GM19467 (cell line): ENCODE measurements at regions not wholly inside any gene's neighbourhood (a gene's known extent, or its start where the extent isn't known, plus 50 kb on each side); places are given as distances from the start of the nearest gene placed in this dataset.
"Not testable (repeated sequence)": the region's sequence is repeated elsewhere in the genome, so short reads cannot be mapped to it uniquely, and the experiment has no call there.

ENCODE experiments used
- ATAC-seq: cut with Tn5 transposase; IDR thresholded peaks from one replicate; pipeline ENCODE4 v1.9.1; 2021; ENCODE audit warnings: mild to moderate bottlenecking, moderate library complexity; ENCODE audit not compliant: unreplicated experiment

DNA sequence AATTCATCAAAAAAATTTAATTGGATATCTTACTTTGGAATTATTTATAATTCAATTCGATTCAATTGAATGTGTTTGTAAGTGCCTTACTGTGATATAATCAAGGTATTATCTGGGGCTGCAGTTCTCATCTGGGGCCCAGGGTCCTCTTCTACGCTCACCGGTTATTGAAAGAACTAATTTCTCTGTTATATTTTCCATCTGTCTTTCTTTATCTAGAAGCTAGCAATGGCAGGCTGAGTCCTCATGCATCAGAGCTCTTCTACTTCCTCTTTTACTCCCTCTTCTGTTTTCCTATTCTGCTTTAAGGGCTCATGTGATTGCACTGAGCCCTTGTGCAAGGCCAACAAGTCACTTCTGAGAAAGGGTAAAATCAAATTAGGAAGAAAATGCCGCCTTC is 315.6 kb downstream of the RAD51AP2 start:
- ATAC-seq, result peak; percentile 93

DNA sequence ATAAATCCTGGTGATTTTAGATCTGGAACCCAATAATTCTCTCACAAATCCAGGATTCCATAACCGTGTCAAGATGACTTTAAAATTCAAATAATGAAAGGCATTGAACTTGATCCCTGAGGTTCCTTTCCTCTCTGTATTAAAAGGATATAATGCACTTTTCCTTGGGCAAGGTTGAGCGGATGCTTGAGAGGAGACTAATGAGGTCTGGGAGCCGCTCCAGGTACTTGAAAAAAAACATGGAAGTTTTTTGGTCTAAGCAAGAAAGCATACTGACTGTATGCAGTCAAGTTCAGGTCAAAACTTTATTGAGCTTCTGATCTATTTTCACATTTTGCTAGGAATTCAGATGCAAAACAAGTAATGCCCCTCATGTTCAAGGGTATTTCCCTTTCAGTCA is 318.5 kb downstream of the RAD51AP2 start:
- ATAC-seq, result no peak

- ATAC-seq, result no peak
Observed at GRCh38 chr2:17196380-17196779, 321.9 kb downstream of the RAD51AP2 start.

DNA sequence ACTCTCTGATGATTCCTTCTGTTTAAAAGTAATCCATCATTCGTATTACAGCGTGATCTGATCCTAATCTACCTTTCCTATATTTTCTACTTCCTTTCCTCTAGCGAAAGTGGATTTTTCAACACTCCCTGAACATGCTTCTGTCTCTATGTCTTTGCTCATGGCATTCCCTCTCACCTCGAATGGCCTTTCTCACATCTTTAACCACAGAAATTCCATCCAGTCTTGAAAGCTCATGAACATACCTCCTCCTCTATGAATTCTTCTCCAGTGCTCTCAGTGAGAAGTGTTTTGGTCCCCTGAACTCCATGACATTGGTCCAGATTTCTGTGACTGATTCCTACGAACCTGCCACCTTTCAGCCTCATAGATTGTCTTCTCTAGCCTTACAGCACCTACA is 323.2 kb downstream of the RAD51AP2 start:
- no peak for ATAC-seq

- no peak for ATAC-seq
Observed at GRCh38 chr2:17194083-17194482, 324.2 kb downstream of the RAD51AP2 start.

DNA sequence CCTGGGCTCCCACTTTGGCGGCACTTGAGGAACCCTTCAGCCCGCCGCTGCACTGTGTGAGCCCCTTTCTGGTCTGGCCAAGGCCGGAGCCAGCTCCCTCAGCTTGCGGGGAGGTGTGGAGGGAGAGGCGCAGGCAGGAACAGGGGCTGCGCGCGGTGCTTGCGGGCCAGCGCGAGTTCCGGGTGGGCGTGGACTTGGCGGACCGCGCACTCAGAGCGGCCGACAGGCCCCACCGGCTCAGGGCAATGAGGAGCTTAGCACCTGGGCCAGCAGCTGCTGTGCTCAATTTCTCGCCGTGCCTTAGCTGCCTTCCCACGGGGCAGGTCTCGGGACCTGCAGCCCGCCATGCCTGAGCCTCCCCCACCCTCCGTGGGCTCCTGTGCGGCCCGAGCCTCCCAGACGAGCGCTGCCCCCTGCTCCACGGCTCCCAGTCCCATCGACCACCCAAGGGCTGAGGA is 324.8 kb downstream of the RAD51AP2 start:
- ATAC-seq, result not testable (repeated sequence)

GRCh38 chr2:17191223-17191622 is 327.0 kb downstream of the RAD51AP2 start:
- peak; percentile 80 for ATAC-seq

- ATAC-seq, result no peak
Observed at GRCh38 chr2:17190527-17190926, 327.7 kb downstream of the RAD51AP2 start.

GRCh38 chr2:17188721-17189120 is 329.5 kb downstream of the RAD51AP2 start:
- no peak for ATAC-seq

DNA sequence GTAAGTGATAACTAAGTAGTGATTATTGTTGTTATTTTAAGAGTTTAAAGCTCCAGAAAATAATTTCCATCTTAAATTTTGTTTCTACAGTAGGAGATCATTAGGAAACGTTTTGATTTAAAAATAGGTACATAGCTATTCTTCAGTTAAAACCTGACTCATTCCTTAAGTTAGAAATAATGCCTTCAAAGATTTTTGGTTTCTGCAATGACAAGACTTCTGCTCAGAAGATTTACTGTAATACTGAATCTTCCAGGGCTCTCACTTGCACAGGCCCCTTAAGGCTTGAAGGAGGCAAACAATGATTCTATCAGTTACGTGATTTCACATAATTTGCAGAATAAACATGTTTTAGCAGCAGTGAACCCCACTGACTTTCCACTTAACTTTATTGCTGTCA is 333.7 kb downstream of the RAD51AP2 start:
- no peak for ATAC-seq

DNA sequence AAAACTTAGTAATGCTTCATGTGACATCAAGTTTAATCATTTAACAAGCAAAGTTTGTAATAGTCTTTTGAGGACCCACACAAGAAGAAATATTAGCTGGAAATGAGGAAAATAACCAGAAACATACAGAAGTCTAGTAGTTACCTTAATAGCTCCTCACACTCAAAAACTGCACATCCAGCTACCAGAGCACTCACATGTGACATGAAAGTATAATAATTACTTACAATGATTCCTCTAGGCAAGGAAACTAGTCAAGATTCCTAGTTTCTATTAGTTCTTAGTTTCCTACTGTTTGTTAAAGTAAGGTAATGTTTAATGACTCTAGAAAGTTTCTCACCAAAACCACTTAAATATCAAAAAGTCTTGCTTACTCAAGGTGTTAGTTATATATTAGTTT is 335.8 kb downstream of the RAD51AP2 start:
- ATAC-seq, result peak; percentile 44

GRCh38 chr2:17181051-17181752 is 337.0 kb downstream of the RAD51AP2 start:
- ATAC-seq, result no peak

GRCh38 chr2:17179145-17179808 is 339.0 kb downstream of the RAD51AP2 start:
- no peak for ATAC-seq

- ATAC-seq, result no peak
Observed at GRCh38 chr2:17177088-17177487, 341.2 kb downstream of the RAD51AP2 start.

GRCh38 chr2:17171446-17172049 is 346.7 kb downstream of the RAD51AP2 start:
- ATAC-seq, result peak; percentile 85

GRCh38 chr2:17166506-17166905 is 351.7 kb downstream of the RAD51AP2 start:
- no peak for ATAC-seq

- ATAC-seq, result no peak
Observed at GRCh38 chr2:17164550-17164949, 353.7 kb downstream of the RAD51AP2 start.

DNA sequence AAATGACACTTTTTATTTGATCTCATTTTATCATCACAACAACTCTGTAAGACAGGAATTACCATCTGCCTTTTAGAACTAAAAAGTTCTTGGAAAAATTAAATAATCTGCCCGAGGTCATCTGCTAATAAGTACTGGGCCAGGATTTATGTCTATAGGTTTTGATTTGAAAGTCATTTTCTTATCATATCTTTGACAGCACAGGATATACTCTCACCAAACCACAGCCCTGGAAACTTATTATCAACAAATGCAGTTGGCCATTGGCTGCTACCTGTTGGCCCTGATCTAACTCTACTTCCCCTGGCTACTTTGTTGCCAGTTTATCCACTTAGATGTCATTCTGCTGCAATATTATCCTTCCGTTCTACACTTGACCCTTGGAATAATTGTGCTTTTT is 354.6 kb downstream of the RAD51AP2 start:
- no peak for ATAC-seq

DNA sequence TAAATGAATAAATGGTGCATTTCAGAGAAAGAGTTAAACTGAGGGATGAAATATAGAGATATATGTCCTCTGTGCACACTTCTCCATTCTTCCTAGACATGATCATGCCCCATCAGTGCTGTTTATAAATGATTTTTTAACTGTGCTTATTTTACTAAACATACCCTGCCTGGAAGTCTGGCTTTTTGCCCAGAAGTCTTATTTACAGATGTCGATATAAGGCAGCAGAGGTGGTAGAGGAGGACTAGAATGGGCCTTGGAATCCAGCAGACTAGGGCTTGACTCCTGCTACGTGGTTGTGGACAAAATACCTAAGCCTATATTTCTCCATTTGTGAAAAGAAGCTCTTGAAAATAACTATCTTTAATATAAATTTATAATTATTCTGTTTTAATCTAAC is 355.5 kb downstream of the RAD51AP2 start:
- no peak for ATAC-seq

DNA sequence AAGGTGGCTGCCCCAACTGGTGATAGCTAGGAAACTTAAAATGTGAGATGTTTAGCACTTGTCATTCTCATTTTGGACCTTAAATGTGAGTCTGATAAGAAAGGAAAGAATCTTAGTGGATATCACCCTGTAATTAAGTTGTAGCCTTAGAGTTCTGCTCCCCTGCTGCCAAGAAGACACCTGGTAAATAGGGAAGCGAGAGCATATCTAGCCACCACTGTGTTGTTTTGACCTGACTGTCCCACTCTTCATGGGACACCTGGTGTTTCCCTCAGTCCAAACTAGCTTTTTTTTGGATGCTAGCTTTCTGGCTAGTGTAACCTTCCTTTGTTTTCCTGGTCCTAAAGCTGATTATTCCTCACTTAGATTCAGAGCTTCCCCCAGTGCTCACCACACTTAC is 357.6 kb downstream of the RAD51AP2 start:
- ATAC-seq, result peak; percentile 91

DNA sequence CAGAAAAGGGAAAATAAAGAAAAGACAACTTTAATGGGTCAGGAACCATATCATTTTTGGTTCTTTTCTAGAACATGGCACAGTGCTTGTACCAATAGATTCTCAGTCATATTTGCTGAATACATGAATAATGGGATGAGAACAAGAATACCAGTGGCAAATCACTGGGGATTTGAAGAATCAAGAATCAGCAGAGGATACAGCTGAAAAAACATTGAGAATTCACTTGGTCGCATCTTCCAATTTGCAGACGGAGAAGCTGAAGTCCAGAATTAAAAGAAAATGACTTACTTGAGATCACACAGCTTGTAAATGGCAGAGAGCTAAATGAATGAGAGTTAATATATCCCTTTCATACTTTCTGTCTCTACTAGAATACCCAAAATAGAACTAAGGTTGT is 362.2 kb downstream of the RAD51AP2 start:
- ATAC-seq, result no peak

- no peak for ATAC-seq
Observed at GRCh38 chr2:17149945-17150344, 368.3 kb downstream of the RAD51AP2 start.
